ENCODE measurements at regions not wholly inside any gene's neighbourhood (a gene's known extent, or its start where the extent isn't known, plus 50 kb on each side); places are given as distances from the start of the nearest gene placed in this dataset.

DNA sequence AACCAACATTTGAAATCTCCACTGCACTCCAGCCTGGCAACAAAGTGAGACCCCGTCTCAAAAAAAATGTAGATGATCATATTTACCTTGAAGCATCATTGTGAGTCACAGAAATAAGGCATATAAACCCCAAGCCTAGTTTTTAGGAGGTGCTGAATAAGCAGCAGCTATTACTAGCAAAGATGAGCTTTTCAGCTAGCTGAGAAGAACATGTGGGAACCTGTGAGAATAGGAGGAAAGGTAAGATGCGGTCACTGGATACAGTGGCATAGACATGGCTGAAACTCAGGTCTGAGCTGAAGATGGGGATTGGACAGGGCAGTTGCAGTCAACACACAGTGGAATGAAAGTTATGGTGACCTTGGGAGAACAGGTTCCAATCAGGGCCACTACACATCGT, 284.3 kb upstream of the IRAK1BP1 start:
- TF ChIP-seq, protein P1, sequence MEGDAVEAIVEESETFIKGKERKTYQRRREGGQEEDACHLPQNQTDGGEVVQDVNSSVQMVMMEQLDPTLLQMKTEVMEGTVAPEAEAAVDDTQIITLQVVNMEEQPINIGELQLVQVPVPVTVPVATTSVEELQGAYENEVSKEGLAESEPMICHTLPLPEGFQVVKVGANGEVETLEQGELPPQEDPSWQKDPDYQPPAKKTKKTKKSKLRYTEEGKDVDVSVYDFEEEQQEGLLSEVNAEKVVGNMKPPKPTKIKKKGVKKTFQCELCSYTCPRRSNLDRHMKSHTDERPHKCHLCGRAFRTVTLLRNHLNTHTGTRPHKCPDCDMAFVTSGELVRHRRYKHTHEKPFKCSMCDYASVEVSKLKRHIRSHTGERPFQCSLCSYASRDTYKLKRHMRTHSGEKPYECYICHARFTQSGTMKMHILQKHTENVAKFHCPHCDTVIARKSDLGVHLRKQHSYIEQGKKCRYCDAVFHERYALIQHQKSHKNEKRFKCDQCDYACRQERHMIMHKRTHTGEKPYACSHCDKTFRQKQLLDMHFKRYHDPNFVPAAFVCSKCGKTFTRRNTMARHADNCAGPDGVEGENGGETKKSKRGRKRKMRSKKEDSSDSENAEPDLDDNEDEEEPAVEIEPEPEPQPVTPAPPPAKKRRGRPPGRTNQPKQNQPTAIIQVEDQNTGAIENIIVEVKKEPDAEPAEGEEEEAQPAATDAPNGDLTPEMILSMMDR (IDR thresholded peaks at IDR 0.05; ENCODE audit: insufficient read depth, low read length), result no peak
- TF ChIP-seq, protein P2, sequence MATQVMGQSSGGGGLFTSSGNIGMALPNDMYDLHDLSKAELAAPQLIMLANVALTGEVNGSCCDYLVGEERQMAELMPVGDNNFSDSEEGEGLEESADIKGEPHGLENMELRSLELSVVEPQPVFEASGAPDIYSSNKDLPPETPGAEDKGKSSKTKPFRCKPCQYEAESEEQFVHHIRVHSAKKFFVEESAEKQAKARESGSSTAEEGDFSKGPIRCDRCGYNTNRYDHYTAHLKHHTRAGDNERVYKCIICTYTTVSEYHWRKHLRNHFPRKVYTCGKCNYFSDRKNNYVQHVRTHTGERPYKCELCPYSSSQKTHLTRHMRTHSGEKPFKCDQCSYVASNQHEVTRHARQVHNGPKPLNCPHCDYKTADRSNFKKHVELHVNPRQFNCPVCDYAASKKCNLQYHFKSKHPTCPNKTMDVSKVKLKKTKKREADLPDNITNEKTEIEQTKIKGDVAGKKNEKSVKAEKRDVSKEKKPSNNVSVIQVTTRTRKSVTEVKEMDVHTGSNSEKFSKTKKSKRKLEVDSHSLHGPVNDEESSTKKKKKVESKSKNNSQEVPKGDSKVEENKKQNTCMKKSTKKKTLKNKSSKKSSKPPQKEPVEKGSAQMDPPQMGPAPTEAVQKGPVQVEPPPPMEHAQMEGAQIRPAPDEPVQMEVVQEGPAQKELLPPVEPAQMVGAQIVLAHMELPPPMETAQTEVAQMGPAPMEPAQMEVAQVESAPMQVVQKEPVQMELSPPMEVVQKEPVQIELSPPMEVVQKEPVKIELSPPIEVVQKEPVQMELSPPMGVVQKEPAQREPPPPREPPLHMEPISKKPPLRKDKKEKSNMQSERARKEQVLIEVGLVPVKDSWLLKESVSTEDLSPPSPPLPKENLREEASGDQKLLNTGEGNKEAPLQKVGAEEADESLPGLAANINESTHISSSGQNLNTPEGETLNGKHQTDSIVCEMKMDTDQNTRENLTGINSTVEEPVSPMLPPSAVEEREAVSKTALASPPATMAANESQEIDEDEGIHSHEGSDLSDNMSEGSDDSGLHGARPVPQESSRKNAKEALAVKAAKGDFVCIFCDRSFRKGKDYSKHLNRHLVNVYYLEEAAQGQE (IDR thresholded peaks at IDR 0.05; ENCODE audit: insufficient replicate concordance, low read depth), result no peak
- TF ChIP-seq POLR2AphosphoS5 (IDR thresholded peaks at IDR 0.05; ENCODE audit: low read depth) (no peak), GABPA (IDR thresholded peaks at IDR 0.05; ENCODE audit: low read depth) (no peak), SPI1 (IDR thresholded peaks at IDR 0.05; ENCODE audit: borderline replicate concordance, low read depth) (no peak)
